Activated T-cell treated with anti-CD3 and anti-CD28 coated beads, Interleukin-2, amount 50 U/mL, for 24 hours (primary cell): ENCODE measurements at regions not wholly inside any gene's neighbourhood (a gene's known extent, or its start where the extent isn't known, plus 50 kb on each side); places are given as distances from the start of the nearest gene placed in this dataset.

ENCODE experiments used
- DNase-seq: peaks from one replicate; pipeline ENCODE4 v3.0.0-alpha.2; 2020
- H3K27ac Mint-ChIP-seq: 2 replicates; pipeline ENCODE4 v1.8.0; 2020; ENCODE audit warnings: mild to moderate bottlenecking, mixed read lengths
- H3K27me3 Mint-ChIP-seq: 2 replicates; pipeline ENCODE4 v1.8.0; 2020; ENCODE audit warnings: mixed read lengths
- H3K36me3 Mint-ChIP-seq: 2 replicates; pipeline ENCODE4 v1.8.0; 2020; ENCODE audit warnings: low read depth, mixed read lengths
- H3K4me1 Mint-ChIP-seq: 2 replicates; pipeline ENCODE4 v1.8.0; 2020; ENCODE audit warnings: low read depth, mixed read lengths
- H3K4me3 Mint-ChIP-seq: 2 replicates; pipeline ENCODE4 v1.8.0; 2020; ENCODE audit warnings: mild to moderate bottlenecking, moderate library complexity, mixed read lengths
- H3K9me3 Mint-ChIP-seq: 2 replicates; pipeline ENCODE4 v1.8.0; 2020; ENCODE audit warnings: mixed read lengths

- Mint-ChIP-seq H3K4me1 (no peaks in the 10 kb centered on the region), H3K27me3 (peaks cover 7% of the 10 kb centered on the region), H3K9me3 (no peaks in the 10 kb centered on the region), H3K36me3 (no peaks in the 10 kb centered on the region), H3K27ac (no peak overlapping the region), H3K4me3 (no peak overlapping the region)
- DNase-seq, result no peak
These were observed 356.5 kb downstream of the CBLL2 start for GRCh38 chrX:22629105-22629725.

GRCh38 chrX:22634083-22634482 is 361.4 kb downstream of the CBLL2 start:
- H3K27me3 Mint-ChIP-seq, result peaks cover 15% of the 10 kb centered on the region
- no peak overlapping the region for H3K27ac Mint-ChIP-seq
- no peaks in the 10 kb centered on the region for H3K4me1 Mint-ChIP-seq
- no peaks in the 10 kb centered on the region for H3K9me3 Mint-ChIP-seq
- DNase-seq, result no peak
- H3K4me3 Mint-ChIP-seq, result no peak overlapping the region
- H3K36me3 Mint-ChIP-seq, result no peaks in the 10 kb centered on the region

- no peaks in the 10 kb centered on the region for H3K9me3 Mint-ChIP-seq
- peaks cover 20% of the 10 kb centered on the region for H3K27me3 Mint-ChIP-seq
- no peaks in the 10 kb centered on the region for H3K4me1 Mint-ChIP-seq
- no peak for DNase-seq
- H3K27ac Mint-ChIP-seq, result no peak overlapping the region
- H3K36me3 Mint-ChIP-seq, result no peaks in the 10 kb centered on the region
- no peak overlapping the region for H3K4me3 Mint-ChIP-seq
These were observed 362.0 kb downstream of the CBLL2 start for GRCh38 chrX:22634751-22635150.

- Mint-ChIP-seq H3K4me1 (no peaks in the 10 kb centered on the region), H3K9me3 (no peaks in the 10 kb centered on the region), H3K27me3 (peaks cover 18% of the 10 kb centered on the region), H3K36me3 (no peaks in the 10 kb centered on the region), H3K4me3 (no peak overlapping the region), H3K27ac (no peak overlapping the region)
- no peak for DNase-seq
These were observed 351.5 kb upstream of the DDX53 start for GRCh38 chrX:22648281-22648680.

GRCh38 chrX:22650691-22651090 is 349.1 kb upstream of the DDX53 start:
- H3K4me1 Mint-ChIP-seq, result no peaks in the 10 kb centered on the region
- no peaks in the 10 kb centered on the region for H3K9me3 Mint-ChIP-seq
- no peak overlapping the region for H3K27ac Mint-ChIP-seq
- H3K27me3 Mint-ChIP-seq, result peaks cover 23% of the 10 kb centered on the region
- no peak for DNase-seq
- H3K4me3 Mint-ChIP-seq, result no peak overlapping the region
- no peaks in the 10 kb centered on the region for H3K36me3 Mint-ChIP-seq

- Mint-ChIP-seq H3K27me3 (peaks cover 16% of the 10 kb centered on the region), H3K4me1 (no peaks in the 10 kb centered on the region), H3K27ac (no peak overlapping the region), H3K4me3 (no peak overlapping the region), H3K9me3 (no peaks in the 10 kb centered on the region), H3K36me3 (no peaks in the 10 kb centered on the region)
- no peak for DNase-seq
These were observed 347.2 kb upstream of the DDX53 start for GRCh38 chrX:22652596-22652995.

- no peaks in the 10 kb centered on the region for H3K4me1 Mint-ChIP-seq
- no peaks in the 10 kb centered on the region for H3K36me3 Mint-ChIP-seq
- H3K9me3 Mint-ChIP-seq, result no peaks in the 10 kb centered on the region
- DNase-seq, result no peak
- H3K27ac Mint-ChIP-seq, result no peak overlapping the region
- H3K27me3 Mint-ChIP-seq, result peaks cover 9% of the 10 kb centered on the region
- no peak overlapping the region for H3K4me3 Mint-ChIP-seq
These were observed 339.0 kb upstream of the DDX53 start for GRCh38 chrX:22660756-22661155.

GRCh38 chrX:22662776-22663175 is 337.0 kb upstream of the DDX53 start:
- H3K36me3 Mint-ChIP-seq, result no peaks in the 10 kb centered on the region
- H3K27ac Mint-ChIP-seq, result no peak overlapping the region
- H3K4me1 Mint-ChIP-seq, result no peaks in the 10 kb centered on the region
- H3K27me3 Mint-ChIP-seq, result peaks cover 9% of the 10 kb centered on the region
- no peak for DNase-seq
- no peak overlapping the region for H3K4me3 Mint-ChIP-seq
- no peaks in the 10 kb centered on the region for H3K9me3 Mint-ChIP-seq

- no peaks in the 10 kb centered on the region for H3K9me3 Mint-ChIP-seq
- no peak for DNase-seq
- no peaks in the 10 kb centered on the region for H3K36me3 Mint-ChIP-seq
- no peak overlapping the region for H3K27ac Mint-ChIP-seq
- peaks cover 9% of the 10 kb centered on the region for H3K27me3 Mint-ChIP-seq
- H3K4me3 Mint-ChIP-seq, result no peak overlapping the region
- no peaks in the 10 kb centered on the region for H3K4me1 Mint-ChIP-seq
These were observed 334.9 kb upstream of the DDX53 start for GRCh38 chrX:22664826-22665225.

- no peaks in the 10 kb centered on the region for H3K4me1 Mint-ChIP-seq
- DNase-seq, result no peak
- H3K9me3 Mint-ChIP-seq, result no peaks in the 10 kb centered on the region
- peaks cover 8% of the 10 kb centered on the region for H3K27me3 Mint-ChIP-seq
- H3K36me3 Mint-ChIP-seq, result no peaks in the 10 kb centered on the region
- no peak overlapping the region for H3K4me3 Mint-ChIP-seq
- no peak overlapping the region for H3K27ac Mint-ChIP-seq
These were observed 333.9 kb upstream of the DDX53 start for GRCh38 chrX:22665818-22666217.

- H3K9me3 Mint-ChIP-seq, result no peaks in the 10 kb centered on the region
- no peaks in the 10 kb centered on the region for H3K36me3 Mint-ChIP-seq
- H3K27ac Mint-ChIP-seq, result no peak overlapping the region
- no peak for DNase-seq
- no peaks in the 10 kb centered on the region for H3K4me1 Mint-ChIP-seq
- H3K4me3 Mint-ChIP-seq, result no peak overlapping the region
- peaks cover 5% of the 10 kb centered on the region for H3K27me3 Mint-ChIP-seq
These were observed 333.3 kb upstream of the DDX53 start for GRCh38 chrX:22666441-22666840.

- H3K27me3 Mint-ChIP-seq, result peaks cover 13% of the 10 kb centered on the region
These were observed 324.8 kb upstream of the DDX53 start for GRCh38 chrX:22674932-22675331.

GRCh38 chrX:22686138-22686541 is 313.6 kb upstream of the DDX53 start:
- Mint-ChIP-seq H3K27ac (no peak overlapping the region), H3K9me3 (no peaks in the 10 kb centered on the region), H3K4me3 (no peak overlapping the region), H3K4me1 (no peaks in the 10 kb centered on the region), H3K36me3 (no peaks in the 10 kb centered on the region), H3K27me3 (peaks cover 14% of the 10 kb centered on the region)
- DNase-seq, result no peak

More at GRCh38 chrX:22674932-22675331, 324.8 kb upstream of the DDX53 start:
- H3K9me3 Mint-ChIP-seq, result no peaks in the 10 kb centered on the region
- H3K4me1 Mint-ChIP-seq, result no peaks in the 10 kb centered on the region
- no peaks in the 10 kb centered on the region for H3K36me3 Mint-ChIP-seq
- no peak for DNase-seq
- no peak overlapping the region for H3K4me3 Mint-ChIP-seq
- H3K27ac Mint-ChIP-seq, result no peak overlapping the region

GRCh38 chrX:22689290-22689689 is 310.5 kb upstream of the DDX53 start:
- Mint-ChIP-seq H3K9me3 (no peaks in the 10 kb centered on the region), H3K4me3 (no peak overlapping the region), H3K27me3 (peaks cover 14% of the 10 kb centered on the region), H3K36me3 (no peaks in the 10 kb centered on the region), H3K27ac (no peak overlapping the region), H3K4me1 (no peaks in the 10 kb centered on the region)
- no peak for DNase-seq

GRCh38 chrX:22690116-22690515 is 309.6 kb upstream of the DDX53 start:
- H3K4me1 Mint-ChIP-seq, result no peaks in the 10 kb centered on the region
- peaks cover 17% of the 10 kb centered on the region for H3K27me3 Mint-ChIP-seq
- no peak for DNase-seq
- H3K27ac Mint-ChIP-seq, result no peak overlapping the region
- H3K4me3 Mint-ChIP-seq, result no peak overlapping the region
- H3K36me3 Mint-ChIP-seq, result no peaks in the 10 kb centered on the region
- no peaks in the 10 kb centered on the region for H3K9me3 Mint-ChIP-seq

- Mint-ChIP-seq H3K36me3 (no peaks in the 10 kb centered on the region), H3K27me3 (peaks cover 17% of the 10 kb centered on the region), H3K9me3 (no peaks in the 10 kb centered on the region), H3K4me3 (no peak overlapping the region), H3K4me1 (no peaks in the 10 kb centered on the region), H3K27ac (no peak overlapping the region)
- no peak for DNase-seq
These were observed 307.7 kb upstream of the DDX53 start for GRCh38 chrX:22691966-22692565.
